Transverse colon (tissue), 4 donors: ENCODE measurements at regions not wholly inside any gene's neighbourhood (a gene's known extent, or its start where the extent isn't known, plus 50 kb on each side); places are given as distances from the start of the nearest gene placed in this dataset.

Experiments
- DNase-seq: peaks from one replicate; pipeline ENCODE4 v3.0.0-alpha.2; 2019
- H3K27ac ChIP-seq, 4 donors: fragments of 200-600 bp; sonication (generic); 2 replicates each; pipeline ENCODE4 v1.5.1; 2016 to 2018; ENCODE audit warnings: inconsistent platforms in 4 of 4
- H3K27me3 ChIP-seq: fragments of 200-600 bp; sonication (generic); 2 replicates; pipeline ENCODE4 v1.5.1; 2017; ENCODE audit warnings: inconsistent platforms
- H3K36me3 ChIP-seq, 4 donors: fragments of 200-600 bp; sonication (generic); 2 replicates each; pipeline ENCODE4 v1.5.1; 2017 to 2019; ENCODE audit warnings: inconsistent platforms in 4 of 4
- H3K4me1 ChIP-seq, 4 donors: fragments of 200-600 bp; sonication (generic); 2 replicates each; pipeline ENCODE4 v1.5.1; 2017 to 2020; ENCODE audit warnings: inconsistent platforms in 4 of 4
- H3K4me3 ChIP-seq, 4 donors: fragments of 200-600 bp; sonication (generic); 1 replicate in 1 of 4; 2 replicates in 3 of 4; pipeline versions ENCODE4 v1.5.1 to v1.6.1; 2017 to 2019; ENCODE audit warnings: inconsistent platforms in 4 of 4
- H3K9me3 ChIP-seq, 2 donors: fragments of 200-600 bp; sonication (generic); 2 replicates each; pipeline ENCODE4 v1.5.1; 2017 to 2019; ENCODE audit warnings: inconsistent platforms in 2 of 2
- CTCF ChIP-seq, 5 experiments: fragments of 200-600 bp in 3 of 5; fragments of 450-650 bp in 2 of 5; sonication (generic) in 3 of 5; IDR thresholded peaks; 1 replicate in 2 of 5; 2 replicates in 3 of 5; pipeline ENCODE4 v1.5.1; 2016 to 2017; ENCODE audit warnings: antibody characterized with exemption in 5 of 5, inconsistent platforms in 3 of 5, mild to moderate bottlenecking in 2 of 5, moderate library complexity in 1 of 5
- EP300 ChIP-seq: sonication (generic); formaldehyde crosslinking; IDR thresholded peaks from one replicate; pipeline ENCODE4 v1.6.1; 2017; ENCODE audit warnings: antibody characterized with exemption, low read depth
- POLR2A ChIP-seq: fragments of 450-650 bp; IDR thresholded peaks from one replicate; pipeline ENCODE4 v1.6.1; 2016; ENCODE audit warnings: antibody characterized with exemption, mild to moderate bottlenecking, moderate library complexity
- POLR2AphosphoS5 ChIP-seq, 3 donors: sonication (generic); formaldehyde crosslinking; IDR thresholded peaks; one replicate each; pipeline ENCODE4 v1.6.1; 2016; ENCODE audit warnings: antibody characterized with exemption in 3 of 3
- WGBS, 2 donors: methylation state at CpG; one replicate each; pipeline ENCODE4 v1.1.5; 2018; ENCODE audit warnings: low coverage in 1 of 2; 5-methylcytosine and 5-hydroxymethylcytosine counted together
- in situ Hi-C, 4 donors: fragments of 200-750 bp; cut with MboI; loops; one replicate each; pipeline versions ENCODE4 v1.15.0 to v1.15.1; 2017; ENCODE audit warnings: low sequenced_read_pairs in 3 of 4, low pct_ligation_motif_present in 1 of 4, low pct_unique_long_range_greater_than_20kb in 1 of 4
- intact Hi-C: fragments of 100-400 bp; cut with DNase I; formaldehyde crosslinking; loops from one replicate; pipeline ENCODE4 v1.15.1; 2023; ENCODE audit warnings: low total_unique reads

GRCh38 chr2:122112216-122113005 lies 357.0 kb downstream of the TSN start:
- in situ Hi-C loops: no loop called here
- Histone ChIP-seq H3K4me3 (no peak overlapping the region), H3K4me1 (no peaks in the 10 kb centered on the region), H3K27me3 (no peaks in the 10 kb centered on the region), H3K9me3 (no peaks in the 10 kb centered on the region), H3K27ac (no peak overlapping the region), H3K36me3 (no peaks in the 10 kb centered on the region)
- intact Hi-C loops: no loop called here
- WGBS, 2 donors: 63 to 74% methylated on average over 3 to 12 of the region's 12 CpGs
- DNase-seq: no peak
- TF ChIP-seq CTCF (IDR thresholded peaks at IDR 0.05) (no peak), POLR2A (no peak), POLR2AphosphoS5 (IDR thresholded peaks at IDR 0.05) (no peak), EP300 (no peak)

GRCh38 chr2:122114421-122114820 lies 359.0 kb downstream of the TSN start:
- intact Hi-C loops: no loop called here
- TF ChIP-seq EP300: no peak
- TF ChIP-seq POLR2AphosphoS5 (IDR thresholded peaks at IDR 0.05): no peak
- Histone ChIP-seq H3K4me1 (no peaks in the 10 kb centered on the region), H3K4me3 (no peak overlapping the region), H3K27me3 (no peaks in the 10 kb centered on the region), H3K36me3 (no peaks in the 10 kb centered on the region), H3K27ac (no peak overlapping the region), H3K9me3 (no peaks in the 10 kb centered on the region)
- in situ Hi-C loops: no loop called here
- DNase-seq: no peak
- 9 to 42% methylated on average over 1 to 2 of the region's 2 CpGs for WGBS, 2 donors

GRCh38 chr2:122117371-122117770 lies 361.9 kb downstream of the TSN start:
- Histone ChIP-seq H3K4me1 (no peaks in the 10 kb centered on the region), H3K27me3 (no peaks in the 10 kb centered on the region), H3K4me3 (no peak overlapping the region), H3K36me3 (no peaks in the 10 kb centered on the region), H3K9me3 (no peaks in the 10 kb centered on the region), H3K27ac (no peak overlapping the region)
- in situ Hi-C loops: no loop called here
- DNase-seq: no peak
- WGBS, 2 donors: 78 to 84% methylated on average over 2 of the region's 2 CpGs
- intact Hi-C loops: no loop called here
- TF ChIP-seq POLR2AphosphoS5 (IDR thresholded peaks at IDR 0.05) (no peak), POLR2A (no peak)

GRCh38 chr2:122129399-122129798 lies 373.9 kb downstream of the TSN start:
- Histone ChIP-seq H3K4me1 (no peaks in the 10 kb centered on the region), H3K9me3 (peaks cover 12 to 18% of the 10 kb centered on the region in 2 donors), H3K27me3 (no peaks in the 10 kb centered on the region), H3K36me3 (no peaks in the 10 kb centered on the region), H3K4me3 (no peak overlapping the region), H3K27ac (no peak overlapping the region)
- in situ Hi-C loops (no loop called here), intact Hi-C loops (no loop called here)
- no peak for DNase-seq
- 94% methylated on average over 1 of the region's 1 CpG; no CpG with 5 or more reads in 1 of the 2 donors for WGBS, 2 donors
- no peak for TF ChIP-seq POLR2AphosphoS5 (IDR thresholded peaks at IDR 0.05)
- no peak for TF ChIP-seq POLR2A
- TF ChIP-seq CTCF (IDR thresholded peaks at IDR 0.05): no peak
- no peak for TF ChIP-seq EP300

- H3K4me3 ChIP-seq: no peak overlapping the region
- no peaks in the 10 kb centered on the region for H3K36me3 ChIP-seq
- no peaks in the 10 kb centered on the region for H3K27me3 ChIP-seq
- H3K4me1 ChIP-seq: no peaks in the 10 kb centered on the region
- intact Hi-C loops (no loop called here), in situ Hi-C loops (no loop called here)
- TF ChIP-seq EP300 (no peak), POLR2AphosphoS5 (IDR thresholded peaks at IDR 0.05) (no peak), CTCF (IDR thresholded peaks at IDR 0.05) (no peak), POLR2A (no peak)
- H3K9me3 ChIP-seq: peaks cover 10 to 12% of the 10 kb centered on the region in 2 donors
- WGBS, 2 donors: 85% methylated on average over 2 of the region's 2 CpGs; no CpG with 5 or more reads in 1 of the 2 donors
- DNase-seq: no peak
- no peak overlapping the region for H3K27ac ChIP-seq
Observed at GRCh38 chr2:122132147-122132691, 376.8 kb downstream of the TSN start.
